HFFc6 (cell line): ENCODE measurements at regions not wholly inside any gene's neighbourhood (a gene's known extent, or its start where the extent isn't known, plus 50 kb on each side); places are given as distances from the start of the nearest gene placed in this dataset.
A peak's percentile ranks its signal among the peaks of the same experiment; 100 is the strongest.

ENCODE experiments used
- DNase-seq: peaks from one replicate; pipeline ENCODE4 v3.0.0-alpha.2; 2018
- H3K27ac Mint-ChIP-seq: 2 replicates; pipeline ENCODE4 v1.8.0; 2020; ENCODE audit warnings: mild to moderate bottlenecking, mixed read lengths
- H3K27me3 Mint-ChIP-seq: 2 replicates; pipeline ENCODE4 v1.8.0; 2021; ENCODE audit warnings: mild to moderate bottlenecking, moderate library complexity, mixed read lengths; ENCODE audit not compliant: insufficient read depth
- H3K36me3 Mint-ChIP-seq: 2 replicates; pipeline ENCODE4 v1.8.0; 2021; ENCODE audit warnings: low read depth, mixed read lengths
- H3K4me1 Mint-ChIP-seq: 2 replicates; pipeline ENCODE4 v1.8.0; 2020; ENCODE audit warnings: low read depth, mixed read lengths
- H3K4me3 Mint-ChIP-seq: 2 replicates; pipeline ENCODE4 v1.8.0; 2020; ENCODE audit warnings: mild to moderate bottlenecking, moderate library complexity, mixed read lengths
- H3K9me3 Mint-ChIP-seq: 2 replicates; pipeline ENCODE4 v1.8.0; 2020; ENCODE audit warnings: mild to moderate bottlenecking, mixed read lengths
- CTCF ChIP-seq: fragments of 200-600 bp; sonication (generic); IDR thresholded peaks from 2 replicates; pipeline ENCODE4 v1.5.0; 2021; ENCODE audit warnings: antibody characterized with exemption, mild to moderate bottlenecking

DNA sequence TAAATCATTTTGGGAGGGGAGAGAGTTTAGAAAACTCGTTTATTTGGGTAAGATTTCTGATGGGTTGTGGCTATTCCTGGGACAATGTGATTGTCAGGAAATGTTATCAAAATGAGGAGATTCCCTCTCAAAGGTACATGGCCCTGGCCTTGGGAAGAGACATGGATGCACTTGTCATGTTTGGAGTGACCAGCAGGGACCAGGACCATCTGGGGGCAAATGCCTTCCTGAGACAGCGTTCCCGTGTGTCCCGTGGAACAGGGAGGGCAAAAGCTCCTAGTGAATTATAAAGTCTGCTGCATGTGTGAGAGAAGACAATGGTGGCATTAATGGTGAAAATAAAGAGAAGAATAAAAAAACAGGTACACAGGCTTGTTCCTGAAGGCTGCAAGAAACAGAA, 317.3 kb downstream of the ZNF536 start:
- Mint-ChIP-seq H3K4me1 (peaks cover 9% of the 10 kb centered on the region), H3K27ac (no peak overlapping the region), H3K27me3 (peaks cover 31% of the 10 kb centered on the region), H3K4me3 (no peak overlapping the region), H3K36me3 (no peaks in the 10 kb centered on the region), H3K9me3 (no peaks in the 10 kb centered on the region)
- TF ChIP-seq CTCF: peak; percentile 34; the same call in 1 of the 2 replicates
- DNase-seq: no peak

GRCh38 chr19:30688696-30689095, 316.5 kb downstream of the ZNF536 start:
- Mint-ChIP-seq H3K4me3 (no peak overlapping the region), H3K27me3 (peaks cover 31% of the 10 kb centered on the region), H3K9me3 (no peaks in the 10 kb centered on the region), H3K27ac (no peak overlapping the region), H3K36me3 (no peaks in the 10 kb centered on the region), H3K4me1 (peaks cover 9% of the 10 kb centered on the region)
- TF ChIP-seq CTCF: no peak
- DNase-seq: no peak

DNA sequence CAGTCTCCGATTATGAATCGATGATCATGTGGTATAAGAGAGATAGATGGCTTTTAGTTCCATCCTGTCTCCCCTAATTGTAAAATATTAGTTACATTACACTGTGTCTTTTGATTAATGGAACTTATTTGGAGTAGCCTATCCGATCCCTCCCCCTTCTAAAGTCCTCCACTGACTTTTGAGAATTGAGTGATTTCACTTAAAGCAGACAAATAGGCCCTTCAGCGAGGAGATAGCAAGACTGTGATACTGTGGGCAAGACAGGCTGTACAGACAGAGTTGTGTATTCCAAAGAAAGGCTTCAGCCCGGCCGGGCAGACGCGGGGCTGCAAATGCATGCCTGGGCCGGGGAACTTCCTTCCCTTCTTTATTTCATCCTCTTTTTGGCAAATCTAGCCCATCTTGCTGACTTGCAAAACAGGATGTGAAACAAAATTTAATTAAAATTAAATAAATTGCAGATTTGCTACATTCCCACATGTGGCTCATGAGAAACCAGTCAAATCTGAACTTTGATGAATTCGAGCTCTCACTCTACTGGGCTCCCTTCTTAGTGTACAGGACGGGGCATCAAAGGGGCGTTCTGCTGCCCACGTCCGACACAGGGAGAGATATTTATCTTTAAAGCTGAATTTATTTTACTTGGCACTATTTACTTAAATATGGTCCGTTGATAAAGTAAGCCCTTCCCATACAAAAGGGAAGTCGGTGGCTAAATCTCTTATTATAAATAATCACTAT, 314.8 kb downstream of the ZNF536 start:
- no peak for TF ChIP-seq CTCF
- no peaks in the 10 kb centered on the region for H3K36me3 Mint-ChIP-seq
- H3K27ac Mint-ChIP-seq: no peak overlapping the region
- no peaks in the 10 kb centered on the region for H3K9me3 Mint-ChIP-seq
- DNase-seq: no peak
- no peak overlapping the region for H3K4me3 Mint-ChIP-seq
- peaks cover 14% of the 10 kb centered on the region for H3K4me1 Mint-ChIP-seq
- peaks cover 23% of the 10 kb centered on the region for H3K27me3 Mint-ChIP-seq

- peak; percentile 55 for TF ChIP-seq CTCF
- DNase-seq: peak; percentile 17
- no peak overlapping the region for H3K27ac Mint-ChIP-seq
- peaks cover 13% of the 10 kb centered on the region for H3K4me1 Mint-ChIP-seq
- no peaks in the 10 kb centered on the region for H3K9me3 Mint-ChIP-seq
- no peaks in the 10 kb centered on the region for H3K36me3 Mint-ChIP-seq
- H3K27me3 Mint-ChIP-seq: peaks cover 17% of the 10 kb centered on the region
- no peak overlapping the region for H3K4me3 Mint-ChIP-seq
Measured at GRCh38 chr19:30686176-30686820, 314.1 kb downstream of the ZNF536 start.

DNA sequence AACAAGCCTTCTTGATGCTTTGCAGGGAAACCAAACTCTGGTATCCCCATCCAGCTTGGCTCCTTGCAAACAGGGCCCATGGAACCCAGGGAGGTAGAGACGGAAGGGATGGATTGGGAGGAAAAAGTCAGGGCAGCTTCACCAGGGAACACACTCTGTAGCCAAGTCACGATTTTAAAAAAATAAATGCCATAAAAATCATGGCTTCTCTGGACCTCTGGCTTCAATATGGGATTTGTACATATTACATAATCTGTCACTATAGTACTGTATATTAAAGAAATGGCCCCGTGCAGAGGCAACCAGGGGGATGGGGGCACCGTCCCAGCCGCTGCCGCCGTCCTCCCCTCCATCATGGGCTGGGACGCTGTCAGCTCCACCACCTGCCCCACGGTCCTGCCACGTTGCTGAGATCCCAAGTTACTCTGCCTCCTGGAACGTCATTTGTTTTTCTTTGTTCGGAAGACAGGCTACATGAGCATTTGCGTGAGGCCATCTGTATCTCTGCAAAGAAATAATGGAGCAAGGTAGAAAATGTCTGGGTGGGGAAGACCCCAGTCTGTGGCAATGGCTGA, 313.3 kb downstream of the ZNF536 start:
- no peak overlapping the region for H3K4me3 Mint-ChIP-seq
- no peaks in the 10 kb centered on the region for H3K36me3 Mint-ChIP-seq
- no peak for DNase-seq
- peaks cover 13% of the 10 kb centered on the region for H3K27me3 Mint-ChIP-seq
- peaks cover 13% of the 10 kb centered on the region for H3K4me1 Mint-ChIP-seq
- H3K9me3 Mint-ChIP-seq: no peaks in the 10 kb centered on the region
- no peak overlapping the region for H3K27ac Mint-ChIP-seq
- no peak for TF ChIP-seq CTCF
